H1 (cell line): ENCODE measurements at regions not wholly inside any gene's neighbourhood (a gene's known extent, or its start where the extent isn't known, plus 50 kb on each side); places are given as distances from the start of the nearest gene placed in this dataset.

Experiments
- CTCF ChIA-PET: fragments of 300-600 bp; sonication (Branson Sonifier 250); formaldehyde crosslinking; loops from one replicate; lab custom pipeline; 2021; ENCODE audit not compliant: partially characterized antibody; lab: Charles Lee
- POLR2A ChIA-PET: fragments of 300-600 bp; sonication (Branson Sonifier 250); formaldehyde crosslinking; loops from one replicate; lab custom pipeline; 2021; ENCODE audit warnings: inconsistent platforms; ENCODE audit not compliant: partially characterized antibody; lab: Charles Lee
- DNase-seq, 2 experiments: peaks; one replicate each; pipeline versions ENCODE4 v3.0.0 to v3.0.0-alpha.2; 2010 to 2022; ENCODE audit warnings: low spot score in 2 of 2, low read depth in 1 of 2, mixed read lengths in 1 of 2
- FAIRE-seq: peaks from 2 replicates; lab custom pipeline; 2011; peaks lifted over from hg19 to GRCh38; lab: Jason Lieb, UNC
- H2AFZ ChIP-seq: 2 replicates; pipeline ENCODE4 v1.8.1; 2012; ENCODE audit warnings: low read length, inconsistent platforms
- H2AK5ac ChIP-seq: 2 replicates; pipeline ENCODE4 v1.6.1; 2013; ENCODE audit warnings: low read depth, low read length
- H2BK120ac ChIP-seq: replicated peaks from 2 replicates; pipeline ENCODE3; 2013; ENCODE audit warnings: low read depth, low read length, inconsistent platforms
- H2BK12ac ChIP-seq: 2 replicates; pipeline ENCODE4 v1.6.1; 2013; ENCODE audit warnings: low read depth, low read length
- H2BK15ac ChIP-seq: 2 replicates; pipeline ENCODE4 v1.6.1; 2013; ENCODE audit warnings: low read length
- H2BK20ac ChIP-seq: 2 replicates; pipeline ENCODE4 v1.6.1; 2013; ENCODE audit warnings: low read length
- H2BK5ac ChIP-seq: 2 replicates; pipeline ENCODE4 v1.6.1; 2013; ENCODE audit warnings: low read depth, low read length
- H3K14ac ChIP-seq: 2 replicates; pipeline ENCODE4 v1.6.1; 2013; ENCODE audit warnings: inconsistent platforms; ENCODE audit not compliant: insufficient read length
- H3K18ac ChIP-seq: 2 replicates; pipeline ENCODE4 v1.6.1; 2013; ENCODE audit warnings: low read length; ENCODE audit errors: extremely low read depth
- H3K23ac ChIP-seq: 2 replicates; pipeline ENCODE4 v1.6.1; 2013; ENCODE audit warnings: inconsistent platforms; ENCODE audit not compliant: insufficient read length
- H3K23me2 ChIP-seq: 2 replicates; pipeline ENCODE4 v1.6.1; 2013; ENCODE audit warnings: low read depth, low read length
- H3K27ac ChIP-seq: 2 replicates; pipeline ENCODE4 v1.6.1; 2011; ENCODE audit warnings: low read depth, low read length, inconsistent platforms
- H3K27me3 ChIP-seq, 4 experiments: replicated peaks in 1 of 4; 1 replicate in 1 of 4; 2 replicates in 3 of 4; pipeline versions ENCODE4 v1.6.1 to v1.8.1; 2011 to 2013; ENCODE audit warnings: low read length in 3 of 4, mild to moderate bottlenecking in 3 of 4, inconsistent platforms in 2 of 4, mixed read lengths in 2 of 4, moderate library complexity in 1 of 4; ENCODE audit not compliant: control insufficient read depth in 3 of 4, insufficient read depth in 3 of 4; ENCODE audit errors: extremely low read depth in 1 of 4
- H3K36me3 ChIP-seq, 4 experiments: 2 replicates each; pipeline versions ENCODE4 v1.6.1 to v1.8.1; 2011 to 2013; ENCODE audit warnings: mild to moderate bottlenecking in 4 of 4, low read length in 3 of 4, moderate library complexity in 2 of 4, control low read depth in 1 of 4, inconsistent platforms in 1 of 4; ENCODE audit not compliant: insufficient read depth in 4 of 4, control insufficient read depth in 2 of 4
- H3K4ac ChIP-seq: replicated peaks from 2 replicates; pipeline ENCODE3; 2013; ENCODE audit warnings: low read length, low read depth, mixed read lengths, inconsistent platforms; ENCODE audit not compliant: insufficient read length
- H3K4me1 ChIP-seq, 4 experiments: replicated peaks in 1 of 4; 1 replicate in 1 of 4; 2 replicates in 3 of 4; pipeline versions ENCODE4 v1.6.1 to v1.8.1; 2011 to 2013; ENCODE audit warnings: low read length in 3 of 4, inconsistent platforms in 2 of 4, mixed read lengths in 1 of 4; ENCODE audit not compliant: insufficient read depth in 4 of 4, control insufficient read depth in 3 of 4
- H3K4me2 ChIP-seq, 2 experiments: 2 replicates each; pipeline versions ENCODE4 v1.6.1 to v1.8.1; 2011 to 2013; ENCODE audit warnings: low read depth in 2 of 2, low read length in 2 of 2, control low read depth in 1 of 2, inconsistent platforms in 1 of 2, mild to moderate bottlenecking in 1 of 2; ENCODE audit not compliant: insufficient read depth in 1 of 2
- H3K4me3 ChIP-seq, 4 experiments: fragments of 200-600, 300-600 bp in 1 of 4; sonication (generic), shearing (Covaris generic), sonication (Bioruptor Twin) in 1 of 4; 2 replicates each; pipeline versions ENCODE4 v1.5.1 to v1.8.1; 2011 to 2016; ENCODE audit warnings: low read length in 4 of 4, low read depth in 3 of 4, control low read depth in 2 of 4, inconsistent platforms in 2 of 4, mild to moderate bottlenecking in 2 of 4, mixed read lengths in 1 of 4, moderate library complexity in 1 of 4; ENCODE audit not compliant: insufficient read depth in 2 of 4; ENCODE audit errors: extremely low read depth in 1 of 4
- H3K56ac ChIP-seq: replicated peaks from 2 replicates; pipeline ENCODE3; 2013; ENCODE audit warnings: low read depth, mild to moderate bottlenecking, mixed read lengths, low read length, inconsistent platforms; ENCODE audit not compliant: insufficient read length
- H3K79me1 ChIP-seq: 2 replicates; pipeline ENCODE4 v1.6.1; 2013; ENCODE audit warnings: low read depth, low read length, control low read depth
- H3K79me2 ChIP-seq, 2 experiments: 2 replicates each; pipeline versions ENCODE4 v1.6.1 to v1.8.1; 2012 to 2013; ENCODE audit warnings: low read length in 2 of 2, mild to moderate bottlenecking in 2 of 2, inconsistent platforms in 1 of 2; ENCODE audit not compliant: insufficient read depth in 2 of 2, control insufficient read depth in 1 of 2
- H3K9ac ChIP-seq, 4 experiments: replicated peaks in 1 of 4; 1 replicate in 1 of 4; 2 replicates in 3 of 4; pipeline versions ENCODE4 v1.6.1 to v1.8.1; 2011 to 2013; ENCODE audit warnings: low read depth in 3 of 4, low read length in 3 of 4, control low read depth in 2 of 4, mild to moderate bottlenecking in 2 of 4, moderate library complexity in 2 of 4, inconsistent platforms in 1 of 4; ENCODE audit errors: extremely low read depth in 1 of 4
- H3K9me3 ChIP-seq, 2 experiments: 2 replicates each; pipeline versions ENCODE4 v1.6.1 to v1.8.1; 2012 to 2013; ENCODE audit warnings: mild to moderate bottlenecking in 2 of 2, moderate library complexity in 2 of 2, control low read depth in 1 of 2, inconsistent platforms in 1 of 2, low read depth in 1 of 2, low read length in 1 of 2, mixed read lengths in 1 of 2; ENCODE audit not compliant: insufficient read depth in 2 of 2
- H4K20me1 ChIP-seq, 2 experiments: replicated peaks in 1 of 2; 2 replicates each; pipeline versions ENCODE3 to v1.8.1; 2011 to 2013; ENCODE audit warnings: inconsistent platforms in 2 of 2, low read length in 2 of 2, mild to moderate bottlenecking in 1 of 2; ENCODE audit not compliant: insufficient read depth in 2 of 2, control insufficient read depth in 1 of 2
- H4K5ac ChIP-seq: 2 replicates; pipeline ENCODE4 v1.6.1; 2013; ENCODE audit warnings: low read length, low read depth, mixed read lengths, inconsistent platforms; ENCODE audit not compliant: insufficient read length
- H4K8ac ChIP-seq: 2 replicates; pipeline ENCODE4 v1.8.0; 2013; ENCODE audit warnings: mild to moderate bottlenecking, moderate library complexity, low read length, inconsistent platforms; ENCODE audit not compliant: insufficient read depth; ENCODE audit errors: extremely low read depth
- H4K91ac ChIP-seq: replicated peaks from 2 replicates; pipeline ENCODE3; 2013; ENCODE audit warnings: low read length, mixed read lengths, inconsistent platforms; ENCODE audit not compliant: insufficient read length
- ASH2L ChIP-seq: fragments of 200-600, 300-600 bp; sonication (generic); IDR thresholded peaks from one replicate; pipeline ENCODE4 v1.7.1; 2017; ENCODE audit warnings: low read length
- CBX8 ChIP-seq: fragments of 300-800, 300-1000 bp; sonication (generic); IDR thresholded peaks from 2 replicates; pipeline ENCODE4 v1.7.1; 2016; ENCODE audit warnings: low read depth, low read length, borderline replicate concordance
- CEBPB ChIP-seq: IDR thresholded peaks from 2 replicates; pipeline ENCODE4 v1.6.1; 2012; ENCODE audit warnings: low read depth, low read length
- CHD1 ChIP-seq: IDR thresholded peaks from 2 replicates; pipeline ENCODE4 v1.6.1; 2012; ENCODE audit warnings: low read depth, low read length, improper control_type of control experiment
- EP300 ChIP-seq, 2 experiments: IDR thresholded peaks; 1 replicate in 1 of 2; 2 replicates in 1 of 2; pipeline ENCODE4 v1.6.1; 2011 to 2012; ENCODE audit warnings: low read depth in 2 of 2, low read length in 2 of 2, mild to moderate bottlenecking in 2 of 2, borderline replicate concordance in 1 of 2, inconsistent platforms in 1 of 2, moderate library complexity in 1 of 2
- FOSL1 ChIP-seq: IDR thresholded peaks from 2 replicates; pipeline ENCODE4 v1.6.1; 2011; ENCODE audit warnings: mild to moderate bottlenecking, low read depth, low read length, moderate library complexity; ENCODE audit not compliant: insufficient read depth
- GABPA ChIP-seq: IDR thresholded peaks from 2 replicates; pipeline ENCODE4 v1.6.1; 2011; ENCODE audit warnings: mild to moderate bottlenecking, low read length, moderate library complexity, borderline replicate concordance; ENCODE audit not compliant: insufficient read depth
- JUN ChIP-seq: IDR thresholded peaks from 2 replicates; pipeline ENCODE4 v1.6.1; 2011; ENCODE audit warnings: low read depth, mild to moderate bottlenecking, improper control_type of control experiment, low read length
- KDM4A ChIP-seq: IDR thresholded peaks from one replicate; pipeline ENCODE4 v1.7.1; 2012; ENCODE audit warnings: low read depth, mild to moderate bottlenecking, moderate library complexity, low read length, inconsistent platforms; ENCODE audit not compliant: severe bottlenecking
- NANOG ChIP-seq: IDR thresholded peaks from 2 replicates; pipeline ENCODE4 v1.6.1; 2011; ENCODE audit warnings: low read length, low read depth, mild to moderate bottlenecking, inconsistent platforms; ENCODE audit not compliant: insufficient read depth, poor library complexity, severe bottlenecking
- POLR2A ChIP-seq, 2 experiments: IDR thresholded peaks; 1 replicate in 1 of 2; 2 replicates in 1 of 2; pipeline ENCODE4 v1.6.1; 2011; ENCODE audit warnings: low read depth in 2 of 2, low read length in 2 of 2, mild to moderate bottlenecking in 2 of 2; ENCODE audit errors: control extremely low read depth in 1 of 2
- RBBP5 ChIP-seq: IDR thresholded peaks from 2 replicates; pipeline ENCODE4 v1.7.1; 2012; ENCODE audit warnings: low read depth, mild to moderate bottlenecking, inconsistent platforms, low read length, moderate library complexity, borderline replicate concordance
- RFX5 ChIP-seq: IDR thresholded peaks from 2 replicates; pipeline ENCODE4 v1.6.1; 2011; ENCODE audit warnings: low read depth, low read length, improper control_type of control experiment, borderline replicate concordance
- RXRA ChIP-seq: IDR thresholded peaks from 2 replicates; pipeline ENCODE4 v1.6.1; 2011; ENCODE audit warnings: low read depth, mild to moderate bottlenecking, low read length, moderate library complexity; ENCODE audit not compliant: insufficient read depth
- WGBS, 2 experiments: shearing (Covaris generic) in 1 of 2; methylation state at CpG; one replicate each; pipeline versions ENCODE4 v1.1.6 to v1.1.7; 2013 to 2015; ENCODE audit warnings: low lambda C conversion rate in 2 of 2, mixed read lengths in 2 of 2, inconsistent platforms in 1 of 2, low coverage in 1 of 2, missing lambda C conversion rate in 1 of 2; ENCODE audit not compliant: insufficient replicate concordance in 2 of 2, insufficient coverage in 1 of 2, insufficient read length in 1 of 2; ENCODE audit errors: extremely low coverage in 1 of 2, missing lambda C conversion rate in 1 of 2; 5-methylcytosine and 5-hydroxymethylcytosine counted together

- Histone ChIP-seq H2AK5ac (no peak overlapping the region), H3K4me1 (no peaks in the 10 kb centered on the region), H4K91ac (no peak overlapping the region), H4K20me1 (no peaks in the 10 kb centered on the region), H3K14ac (no peak overlapping the region), H2BK15ac (no peak overlapping the region), H2BK120ac (no peak overlapping the region), H3K36me3 (no peaks in the 10 kb centered on the region), H3K18ac (no peak overlapping the region), H3K27me3 (no peaks in the 10 kb centered on the region), H3K56ac (no peak overlapping the region), H3K4ac (no peak overlapping the region), H3K9me3 (no peaks in the 10 kb centered on the region), H4K8ac (no peak overlapping the region), H3K4me2 (no peak overlapping the region), H2AFZ (no peak overlapping the region), H3K4me3 (no peak overlapping the region), H3K79me2 (no peaks in the 10 kb centered on the region), H3K27ac (no peak overlapping the region), H4K5ac (no peak overlapping the region), H3K79me1 (no peaks in the 10 kb centered on the region), H3K23me2 (no peaks in the 10 kb centered on the region), H2BK12ac (no peak overlapping the region), H3K23ac (no peak overlapping the region), H2BK5ac (no peak overlapping the region), H2BK20ac (no peak overlapping the region), H3K9ac (no peak overlapping the region)
- ChIA-PET CTCF (no interaction called here), POLR2A (no interaction called here)
- 93% methylated on average over 4 of the region's 4 CpGs; no CpG with 5 or more reads in 1 of the 2 experiments for WGBS, 2 experiments
- FAIRE-seq (no peak), DNase-seq (no peak)
- TF ChIP-seq RXRA (no peak), RFX5 (no peak), ASH2L (no peak), CHD1 (no peak), POLR2A (IDR thresholded peaks at IDR 0.05; ENCODE audit: control extremely low read depth in 1 of 2, low read depth in 2 of 2, low read length in 2 of 2) (no peak), NANOG (no peak), CEBPB (no peak), GABPA (no peak), KDM4A (no peak), RBBP5 (no peak), FOSL1 (no peak), EP300 (IDR thresholded peaks at IDR 0.05; ENCODE audit: borderline replicate concordance in 1 of 2, low read depth in 2 of 2, low read length in 2 of 2) (no peak), JUN (no peak), CBX8 (no peak)
Observed at GRCh38 chrX:42463706-42464490, 314.1 kb downstream of the PPP1R2C start.
